ENCODE measurements at regions not wholly inside any gene's neighbourhood (a gene's known extent, or its start where the extent isn't known, plus 50 kb on each side); places are given as distances from the start of the nearest gene placed in this dataset.

DNA sequence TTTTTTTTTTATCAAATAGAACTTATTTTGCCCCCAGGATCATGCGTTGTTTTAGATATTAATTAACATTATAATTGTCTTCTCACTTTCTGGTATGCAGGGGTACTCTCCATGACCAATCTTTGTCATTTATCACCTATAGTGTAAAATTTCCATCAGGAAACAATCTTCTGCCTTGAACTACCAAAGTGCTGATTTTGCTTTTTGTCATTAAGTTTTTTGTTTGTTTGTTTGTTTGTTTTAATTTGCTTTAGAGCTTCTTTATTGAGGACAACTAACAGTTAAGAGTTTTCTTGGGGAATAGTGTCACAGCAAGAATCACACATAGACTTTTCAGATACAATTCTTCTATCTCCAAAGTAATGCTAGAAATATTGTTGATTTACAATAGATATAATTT is 171.2 kb upstream of the PRPS1L1 start:
- no peak overlapping the region for H3K4me3 ChIP-seq (ENCODE audit: low read depth, low read length)
- H3K36me3 ChIP-seq (ENCODE audit: control insufficient read depth in 2 of 2, insufficient read depth in 1 of 2, low read length in 2 of 2): no peaks in the 10 kb centered on the region
- TF ChIP-seq, protein P1, sequence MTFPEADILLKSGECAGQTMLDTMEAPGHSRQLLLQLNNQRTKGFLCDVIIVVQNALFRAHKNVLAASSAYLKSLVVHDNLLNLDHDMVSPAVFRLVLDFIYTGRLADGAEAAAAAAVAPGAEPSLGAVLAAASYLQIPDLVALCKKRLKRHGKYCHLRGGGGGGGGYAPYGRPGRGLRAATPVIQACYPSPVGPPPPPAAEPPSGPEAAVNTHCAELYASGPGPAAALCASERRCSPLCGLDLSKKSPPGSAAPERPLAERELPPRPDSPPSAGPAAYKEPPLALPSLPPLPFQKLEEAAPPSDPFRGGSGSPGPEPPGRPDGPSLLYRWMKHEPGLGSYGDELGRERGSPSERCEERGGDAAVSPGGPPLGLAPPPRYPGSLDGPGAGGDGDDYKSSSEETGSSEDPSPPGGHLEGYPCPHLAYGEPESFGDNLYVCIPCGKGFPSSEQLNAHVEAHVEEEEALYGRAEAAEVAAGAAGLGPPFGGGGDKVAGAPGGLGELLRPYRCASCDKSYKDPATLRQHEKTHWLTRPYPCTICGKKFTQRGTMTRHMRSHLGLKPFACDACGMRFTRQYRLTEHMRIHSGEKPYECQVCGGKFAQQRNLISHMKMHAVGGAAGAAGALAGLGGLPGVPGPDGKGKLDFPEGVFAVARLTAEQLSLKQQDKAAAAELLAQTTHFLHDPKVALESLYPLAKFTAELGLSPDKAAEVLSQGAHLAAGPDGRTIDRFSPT (tag by site-specific recombination; IDR thresholded peaks at IDR 0.05): no peak
- no peak for TF ChIP-seq ZNF596 (tag by site-specific recombination; IDR thresholded peaks at IDR 0.05)
- TF ChIP-seq GLI4 (tag by site-specific recombination; IDR thresholded peaks at IDR 0.05): no peak
- no peak for TF ChIP-seq ZNF302 (tag by site-specific recombination; IDR thresholded peaks at IDR 0.05; ENCODE audit: low read depth)
- TF ChIP-seq MYNN (tag by site-specific recombination; IDR thresholded peaks at IDR 0.05; ENCODE audit: borderline replicate concordance): no peak
- no peak for TF ChIP-seq ZNF701 (tag by site-specific recombination; IDR thresholded peaks at IDR 0.05)
- no peak for TF ChIP-seq ZNF10 (tag by site-specific recombination; IDR thresholded peaks at IDR 0.05)
- no peak for TF ChIP-seq ZNF175 (tag by site-specific recombination; IDR thresholded peaks at IDR 0.05)
- no peak for TF ChIP-seq ZNF121 (tag by site-specific recombination; IDR thresholded peaks at IDR 0.05)
- TF ChIP-seq FEZF1 (tag by site-specific recombination; IDR thresholded peaks at IDR 0.05): no peak
- no peak for TF ChIP-seq ZSCAN23 (tag by site-specific recombination; IDR thresholded peaks at IDR 0.05)
- TF ChIP-seq ZNF133 (tag by site-specific recombination; IDR thresholded peaks at IDR 0.05): no peak
- TF ChIP-seq ZNF624 (tag by site-specific recombination; IDR thresholded peaks at IDR 0.05): no peak
- H3K9me3 ChIP-seq (ENCODE audit: control insufficient read depth, insufficient read depth, low read depth, low read length): no peaks in the 10 kb centered on the region
- ChIA-PET POLR2A (no interaction called here), CTCF (no interaction called here)
- H3K4me1 ChIP-seq (ENCODE audit: control insufficient read depth, insufficient read depth, low read length): no peaks in the 10 kb centered on the region
- H3K27ac ChIP-seq (ENCODE audit: extremely low read depth, low read depth, low read length): no peak overlapping the region

DNA sequence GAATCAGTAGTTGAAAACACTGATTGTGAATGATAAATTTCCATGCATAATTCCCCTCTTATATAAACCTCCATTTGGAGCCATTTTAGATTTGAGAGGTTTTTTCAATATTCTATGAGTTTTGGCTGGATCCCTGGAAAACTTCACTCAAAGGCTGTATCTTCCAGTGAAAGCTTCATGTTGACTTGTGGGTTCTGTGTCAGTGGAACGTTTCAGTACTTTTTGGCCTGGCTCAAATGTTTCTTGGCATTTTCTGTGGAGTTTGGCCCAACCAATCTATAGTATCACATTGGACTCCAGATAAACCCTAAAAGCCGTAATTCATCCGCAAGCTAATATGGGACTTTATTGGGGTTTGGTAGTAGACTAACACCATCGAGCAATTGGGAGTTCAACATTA is 172.6 kb upstream of the PRPS1L1 start:
- H3K9me3 ChIP-seq (ENCODE audit: control insufficient read depth, insufficient read depth, low read depth, low read length): no peaks in the 10 kb centered on the region
- no peak overlapping the region for H3K4me3 ChIP-seq (ENCODE audit: low read depth, low read length)
- no peak overlapping the region for H3K27ac ChIP-seq (ENCODE audit: extremely low read depth, low read depth, low read length)
- ChIA-PET POLR2A (no interaction called here), CTCF (interaction anchor here (0.6 to 1.0 kb wide), 2 partner anchors 14 to 484 kb away, joined by 3 read pairs; no protein-coding TSS in a partner anchor)
- no peaks in the 10 kb centered on the region for H3K36me3 ChIP-seq (ENCODE audit: control insufficient read depth in 2 of 2, insufficient read depth in 1 of 2, low read length in 2 of 2)
- TF ChIP-seq, protein P2, sequence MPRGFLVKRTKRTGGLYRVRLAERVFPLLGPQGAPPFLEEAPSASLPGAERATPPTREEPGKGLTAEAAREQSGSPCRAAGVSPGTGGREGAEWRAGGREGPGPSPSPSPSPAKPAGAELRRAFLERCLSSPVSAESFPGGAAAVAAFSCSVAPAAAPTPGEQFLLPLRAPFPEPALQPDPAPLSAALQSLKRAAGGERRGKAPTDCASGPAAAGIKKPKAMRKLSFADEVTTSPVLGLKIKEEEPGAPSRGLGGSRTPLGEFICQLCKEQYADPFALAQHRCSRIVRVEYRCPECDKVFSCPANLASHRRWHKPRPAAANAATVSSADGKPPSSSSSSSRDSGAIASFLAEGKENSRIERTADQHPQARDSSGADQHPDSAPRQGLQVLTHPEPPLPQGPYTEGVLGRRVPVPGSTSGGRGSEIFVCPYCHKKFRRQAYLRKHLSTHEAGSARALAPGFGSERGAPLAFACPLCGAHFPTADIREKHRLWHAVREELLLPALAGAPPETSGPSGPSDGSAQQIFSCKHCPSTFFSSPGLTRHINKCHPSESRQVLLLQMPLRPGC (tag by site-specific recombination; IDR thresholded peaks at IDR 0.05): no peak
- TF ChIP-seq IKZF3 (tag by site-specific recombination; IDR thresholded peaks at IDR 0.05) (no peak), ZNF366 (tag by site-specific recombination; conservative IDR thresholded peaks at IDR 0.05) (no peak), ZNF776 (tag by site-specific recombination; IDR thresholded peaks at IDR 0.05; ENCODE audit: borderline replicate concordance) (no peak), ZNF785 (tag by site-specific recombination; IDR thresholded peaks at IDR 0.05) (no peak), PRDM1 (tag by site-specific recombination; IDR thresholded peaks at IDR 0.05) (no peak), MZF1 (tag by site-specific recombination; IDR thresholded peaks at IDR 0.05; ENCODE audit: borderline replicate concordance) (no peak), ZNF174 (tag by site-specific recombination; IDR thresholded peaks at IDR 0.05) (no peak), ZNF747 (tag by site-specific recombination; IDR thresholded peaks at IDR 0.05) (no peak), SP2 (tag by site-specific recombination; IDR thresholded peaks at IDR 0.05) (no peak)
- H3K4me1 ChIP-seq (ENCODE audit: control insufficient read depth, insufficient read depth, low read length): no peaks in the 10 kb centered on the region
